ENCODE measurements at regions not wholly inside any gene's neighbourhood (a gene's known extent, or its start where the extent isn't known, plus 50 kb on each side); places are given as distances from the start of the nearest gene placed in this dataset.

DNA sequence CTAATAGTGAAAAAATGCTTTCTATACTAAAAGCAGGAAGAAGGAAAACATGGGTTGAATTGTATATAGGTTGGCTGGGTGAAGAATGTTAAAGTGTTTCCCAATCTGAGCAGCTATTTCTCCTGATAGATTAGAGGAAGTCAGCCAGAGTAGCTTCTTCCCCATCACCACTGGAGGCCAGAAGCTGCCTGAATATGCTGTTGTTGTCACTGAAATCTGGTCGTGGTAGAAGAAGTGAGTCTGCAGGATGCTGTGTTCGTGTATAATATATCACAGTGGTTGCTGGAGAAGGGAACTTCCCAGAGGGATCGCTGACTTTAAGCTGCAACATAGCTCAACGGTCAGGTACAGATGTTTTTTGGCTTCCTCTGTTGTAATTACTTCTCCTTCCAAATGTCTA lies 247.5 kb upstream of the LRATD1 start:
- DNase-seq = peak; percentile 6
- Histone ChIP-seq H3K9me3 (ENCODE audit: low read depth) (no peaks in the 10 kb centered on the region), H2AFZ (no peak overlapping the region), H3K4me2 (ENCODE audit: unreplicated experiment) (no peak overlapping the region), H3K36me3 (ENCODE audit: low read depth) (no peaks in the 10 kb centered on the region), H3K4me1 (ENCODE audit: insufficient read depth) (no peaks in the 10 kb centered on the region), H3K27ac (no peak overlapping the region), H3K9me2 (ENCODE audit: insufficient read depth) (no peaks in the 10 kb centered on the region), H3F3A (ENCODE audit: insufficient read depth) (no peaks in the 10 kb centered on the region), H3K27me3 (replicated peaks; ENCODE audit: insufficient read depth) (no peaks in the 10 kb centered on the region), H3K79me2 (ENCODE audit: insufficient read depth) (no peaks in the 10 kb centered on the region), H3K9ac (no peak overlapping the region), H3K4me3 (no peak overlapping the region), H4K20me1 (ENCODE audit: insufficient read depth) (no peaks in the 10 kb centered on the region)
- WGBS, 2 experiments (ENCODE audit: low coverage in 1 of 2, low lambda C conversion rate in 2 of 2, missing lambda C conversion rate in 2 of 2) = 4% methylated on average over 4 of the region's 4 CpGs
- in situ Hi-C loops (cut with MboI) = no loop called here
- TF ChIP-seq EZH2phosphoT487 (IDR thresholded peaks at IDR 0.05; ENCODE audit: insufficient read depth, low read depth) (no peak), EZH2 (IDR thresholded peaks at IDR 0.05; ENCODE audit: insufficient read depth, poor library complexity, severe bottlenecking) (no peak)

DNA sequence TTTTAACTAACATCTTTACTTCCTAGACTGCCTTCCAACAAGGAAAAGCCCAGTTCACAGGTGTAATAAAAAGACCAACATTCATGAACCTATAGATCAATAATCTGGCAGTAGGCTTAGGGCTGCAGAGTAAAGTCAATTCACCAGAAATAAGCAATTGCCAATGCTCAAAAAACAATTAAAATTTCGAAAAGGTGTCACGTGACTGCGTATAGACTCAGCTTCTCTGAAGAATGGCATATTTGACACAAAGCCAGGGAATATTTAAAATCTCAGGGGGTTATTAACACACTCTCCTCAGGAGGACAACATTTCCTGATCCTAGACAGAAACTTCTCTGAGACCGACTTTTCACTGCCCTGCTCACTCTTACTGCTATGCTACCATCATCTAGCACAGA lies 245.2 kb upstream of the LRATD1 start:
- Histone ChIP-seq H3K4me2 (ENCODE audit: unreplicated experiment) (no peak overlapping the region), H3K27me3 (replicated peaks; ENCODE audit: insufficient read depth) (no peaks in the 10 kb centered on the region), H3K79me2 (ENCODE audit: insufficient read depth) (no peaks in the 10 kb centered on the region), H3F3A (ENCODE audit: insufficient read depth) (no peaks in the 10 kb centered on the region), H3K4me1 (ENCODE audit: insufficient read depth) (no peaks in the 10 kb centered on the region), H3K4me3 (no peak overlapping the region), H3K9ac (no peak overlapping the region), H3K9me2 (ENCODE audit: insufficient read depth) (no peaks in the 10 kb centered on the region), H3K9me3 (ENCODE audit: low read depth) (no peaks in the 10 kb centered on the region), H2AFZ (no peak overlapping the region), H3K27ac (no peak overlapping the region), H3K36me3 (ENCODE audit: low read depth) (no peaks in the 10 kb centered on the region), H4K20me1 (ENCODE audit: insufficient read depth) (no peaks in the 10 kb centered on the region)
- TF ChIP-seq EZH2phosphoT487 (IDR thresholded peaks at IDR 0.05; ENCODE audit: insufficient read depth, low read depth) = no peak
- TF ChIP-seq EZH2 (IDR thresholded peaks at IDR 0.05; ENCODE audit: insufficient read depth, poor library complexity, severe bottlenecking) = no peak
- in situ Hi-C loops (cut with MboI) = no loop called here
- no peak for DNase-seq
- 40 to 45% methylated on average over 4 of the region's 4 CpGs for WGBS, 2 experiments (ENCODE audit: low coverage in 1 of 2, low lambda C conversion rate in 2 of 2, missing lambda C conversion rate in 2 of 2)

- H4K20me1 ChIP-seq (ENCODE audit: insufficient read depth) = no peaks in the 10 kb centered on the region
- H3K27me3 ChIP-seq (replicated peaks; ENCODE audit: insufficient read depth) = no peaks in the 10 kb centered on the region
- WGBS, 2 experiments (ENCODE audit: low coverage in 1 of 2, low lambda C conversion rate in 2 of 2, missing lambda C conversion rate in 2 of 2) = 30 to 31% methylated on average over 2 of the region's 2 CpGs
Observed at GRCh38 chr2:14388724-14389123, 243.8 kb upstream of the LRATD1 start.

DNA sequence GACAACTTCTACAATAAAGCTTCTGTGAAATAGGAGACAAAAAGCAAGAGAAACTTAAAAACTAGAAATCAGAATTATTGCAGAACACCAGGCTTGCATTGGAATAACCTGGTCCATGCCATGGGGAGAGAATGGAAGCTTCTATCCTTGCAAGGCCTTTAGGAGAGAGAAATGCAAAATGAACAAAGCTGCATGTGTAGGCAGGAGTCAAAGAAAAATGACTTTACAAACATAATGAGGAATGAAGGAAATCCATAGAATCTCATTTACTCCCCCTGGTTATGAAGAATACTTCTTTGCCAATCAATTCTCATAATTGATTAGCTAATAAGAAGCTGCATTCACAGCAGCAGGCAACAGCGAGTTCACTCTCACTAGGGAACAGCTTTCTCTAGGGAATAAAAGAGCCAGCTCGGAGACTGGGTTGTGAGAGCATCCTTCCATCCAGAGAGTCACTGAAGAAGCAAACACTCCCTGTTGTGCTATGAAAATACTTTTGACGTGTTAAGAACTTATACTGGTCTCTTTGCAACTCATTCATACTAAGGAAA lies 235.9 kb upstream of the LRATD1 start:
- no peaks in the 10 kb centered on the region for H3K9me2 ChIP-seq (ENCODE audit: insufficient read depth)
- no peak for DNase-seq
- no peaks in the 10 kb centered on the region for H3K36me3 ChIP-seq (ENCODE audit: low read depth)
- H3K27me3 ChIP-seq (replicated peaks; ENCODE audit: insufficient read depth) = no peaks in the 10 kb centered on the region
- no peak overlapping the region for H3K9ac ChIP-seq
- H3K9me3 ChIP-seq (ENCODE audit: low read depth) = no peaks in the 10 kb centered on the region
- no peaks in the 10 kb centered on the region for H3F3A ChIP-seq (ENCODE audit: insufficient read depth)
- in situ Hi-C loops (cut with MboI) = no loop called here
- no peak overlapping the region for H3K4me2 ChIP-seq (ENCODE audit: unreplicated experiment)
- no peaks in the 10 kb centered on the region for H4K20me1 ChIP-seq (ENCODE audit: insufficient read depth)
- no peaks in the 10 kb centered on the region for H3K4me1 ChIP-seq (ENCODE audit: insufficient read depth)
- 30 to 32% methylated on average over 3 of the region's 3 CpGs for WGBS, 2 experiments (ENCODE audit: low coverage in 1 of 2, low lambda C conversion rate in 2 of 2, missing lambda C conversion rate in 2 of 2)
- H3K79me2 ChIP-seq (ENCODE audit: insufficient read depth) = no peaks in the 10 kb centered on the region
- H3K4me3 ChIP-seq = no peak overlapping the region
- no peak overlapping the region for H2AFZ ChIP-seq
- TF ChIP-seq EZH2 (IDR thresholded peaks at IDR 0.05; ENCODE audit: insufficient read depth, poor library complexity, severe bottlenecking) (no peak), EZH2phosphoT487 (IDR thresholded peaks at IDR 0.05; ENCODE audit: insufficient read depth, low read depth) (no peak)
- H3K27ac ChIP-seq = no peak overlapping the region

More at GRCh38 chr2:14388724-14389123, 243.8 kb upstream of the LRATD1 start:
- Histone ChIP-seq H3F3A (ENCODE audit: insufficient read depth) (no peaks in the 10 kb centered on the region), H3K4me2 (ENCODE audit: unreplicated experiment) (no peak overlapping the region), H3K4me1 (ENCODE audit: insufficient read depth) (no peaks in the 10 kb centered on the region), H3K79me2 (ENCODE audit: insufficient read depth) (no peaks in the 10 kb centered on the region), H3K36me3 (ENCODE audit: low read depth) (no peaks in the 10 kb centered on the region), H3K4me3 (no peak overlapping the region), H3K9me2 (ENCODE audit: insufficient read depth) (no peaks in the 10 kb centered on the region), H3K27ac (no peak overlapping the region), H3K9ac (no peak overlapping the region), H3K9me3 (ENCODE audit: low read depth) (no peaks in the 10 kb centered on the region), H2AFZ (no peak overlapping the region)
- no peak for DNase-seq
- in situ Hi-C loops (cut with MboI) = no loop called here
- no peak for TF ChIP-seq EZH2phosphoT487 (IDR thresholded peaks at IDR 0.05; ENCODE audit: insufficient read depth, low read depth)
- no peak for TF ChIP-seq EZH2 (IDR thresholded peaks at IDR 0.05; ENCODE audit: insufficient read depth, poor library complexity, severe bottlenecking)

GRCh38 chr2:14398641-14399040 lies 233.9 kb upstream of the LRATD1 start:
- no peak overlapping the region for H3K4me2 ChIP-seq (ENCODE audit: unreplicated experiment)
- H3K36me3 ChIP-seq (ENCODE audit: low read depth) = no peaks in the 10 kb centered on the region
- no peak overlapping the region for H3K4me3 ChIP-seq
- in situ Hi-C loops (cut with MboI) = no loop called here
- H3K79me2 ChIP-seq (ENCODE audit: insufficient read depth) = no peaks in the 10 kb centered on the region
- no peak for TF ChIP-seq EZH2phosphoT487 (IDR thresholded peaks at IDR 0.05; ENCODE audit: insufficient read depth, low read depth)
- no peak for TF ChIP-seq EZH2 (IDR thresholded peaks at IDR 0.05; ENCODE audit: insufficient read depth, poor library complexity, severe bottlenecking)
- no peak overlapping the region for H3K27ac ChIP-seq
- no peaks in the 10 kb centered on the region for H4K20me1 ChIP-seq (ENCODE audit: insufficient read depth)
- H3F3A ChIP-seq (ENCODE audit: insufficient read depth) = no peaks in the 10 kb centered on the region
- H3K4me1 ChIP-seq (ENCODE audit: insufficient read depth) = no peaks in the 10 kb centered on the region
- no peak for DNase-seq
- no peaks in the 10 kb centered on the region for H3K9me2 ChIP-seq (ENCODE audit: insufficient read depth)
- H3K27me3 ChIP-seq (replicated peaks; ENCODE audit: insufficient read depth) = no peaks in the 10 kb centered on the region
- H3K9ac ChIP-seq = no peak overlapping the region
- no peaks in the 10 kb centered on the region for H3K9me3 ChIP-seq (ENCODE audit: low read depth)
- H2AFZ ChIP-seq = no peak overlapping the region

All from GM23248 (cell line).